Activated effector memory CD4-positive, alpha-beta T cell treated with anti-CD3 and anti-CD28 coated beads, Interleukin-2, amount 50 U/mL, for 16 hours (primary cell): ENCODE measurements at regions not wholly inside any gene's neighbourhood (a gene's known extent, or its start where the extent isn't known, plus 50 kb on each side); places are given as distances from the start of the nearest gene placed in this dataset.
A peak's percentile ranks its signal among the peaks of the same experiment; 100 is the strongest.

ENCODE experiments used
- DNase-seq: peaks from one replicate; pipeline ENCODE4 v3.0.0-alpha.2; 2020

DNA sequence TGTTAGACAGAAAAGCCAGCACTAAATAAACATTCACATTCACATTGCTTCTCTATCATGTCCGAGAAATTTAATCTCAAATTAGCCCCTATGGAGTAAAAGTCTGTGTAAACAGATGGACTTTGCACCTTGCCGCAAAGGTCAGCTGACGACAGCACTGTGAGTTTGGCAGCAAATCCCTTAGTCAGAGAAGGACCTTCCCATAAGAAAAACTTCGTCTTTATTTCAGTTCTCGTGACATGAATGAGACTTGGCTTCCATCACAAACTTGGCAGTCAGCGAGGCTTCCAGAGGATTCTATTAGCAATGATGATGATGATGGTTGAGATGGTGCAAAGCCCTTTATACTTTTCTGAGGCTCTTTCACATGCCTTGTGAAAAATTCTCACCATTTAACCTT is 133.7 kb upstream of the IFNGR1 start:
- no peak for DNase-seq

DNA sequence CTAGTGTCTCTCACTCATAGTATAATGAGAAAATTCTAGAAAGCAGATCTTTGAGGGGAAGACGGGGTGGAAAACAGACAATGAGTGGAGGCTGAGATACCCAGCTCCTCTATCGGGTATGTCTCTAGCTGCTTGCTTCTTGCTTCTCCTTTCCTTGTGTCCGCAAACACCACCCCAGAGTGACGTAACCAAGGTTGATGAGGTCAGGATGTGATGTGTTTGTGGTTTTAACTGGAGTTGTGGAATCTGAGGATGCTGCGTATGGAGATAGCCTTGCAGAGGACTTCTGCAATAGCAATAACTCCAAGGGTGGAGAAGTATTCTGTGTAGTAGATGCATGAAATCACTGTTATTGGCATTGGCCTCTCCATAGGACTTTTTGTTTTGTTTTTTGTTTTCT is 132.7 kb upstream of the IFNGR1 start:
- no peak for DNase-seq

DNA sequence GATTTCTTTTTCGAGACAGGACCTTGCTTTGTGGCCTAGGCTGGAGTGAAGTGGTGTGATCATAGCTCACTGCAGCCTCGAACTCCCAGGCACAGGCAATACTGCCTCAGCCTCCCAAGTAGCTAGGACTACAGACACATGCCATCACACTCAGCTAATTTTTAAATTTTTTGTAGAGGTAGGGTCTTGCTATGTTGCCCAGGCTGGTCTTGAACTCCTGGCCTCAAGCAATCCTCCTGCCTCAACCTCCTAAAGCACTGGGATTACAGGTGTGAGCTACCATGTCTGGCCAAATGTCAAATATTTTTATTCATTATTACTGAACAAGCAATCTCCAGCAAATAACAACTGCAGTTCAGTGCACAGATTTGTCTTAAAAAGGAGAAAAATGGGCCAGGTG is 131.7 kb upstream of the IFNGR1 start:
- no peak for DNase-seq

DNA sequence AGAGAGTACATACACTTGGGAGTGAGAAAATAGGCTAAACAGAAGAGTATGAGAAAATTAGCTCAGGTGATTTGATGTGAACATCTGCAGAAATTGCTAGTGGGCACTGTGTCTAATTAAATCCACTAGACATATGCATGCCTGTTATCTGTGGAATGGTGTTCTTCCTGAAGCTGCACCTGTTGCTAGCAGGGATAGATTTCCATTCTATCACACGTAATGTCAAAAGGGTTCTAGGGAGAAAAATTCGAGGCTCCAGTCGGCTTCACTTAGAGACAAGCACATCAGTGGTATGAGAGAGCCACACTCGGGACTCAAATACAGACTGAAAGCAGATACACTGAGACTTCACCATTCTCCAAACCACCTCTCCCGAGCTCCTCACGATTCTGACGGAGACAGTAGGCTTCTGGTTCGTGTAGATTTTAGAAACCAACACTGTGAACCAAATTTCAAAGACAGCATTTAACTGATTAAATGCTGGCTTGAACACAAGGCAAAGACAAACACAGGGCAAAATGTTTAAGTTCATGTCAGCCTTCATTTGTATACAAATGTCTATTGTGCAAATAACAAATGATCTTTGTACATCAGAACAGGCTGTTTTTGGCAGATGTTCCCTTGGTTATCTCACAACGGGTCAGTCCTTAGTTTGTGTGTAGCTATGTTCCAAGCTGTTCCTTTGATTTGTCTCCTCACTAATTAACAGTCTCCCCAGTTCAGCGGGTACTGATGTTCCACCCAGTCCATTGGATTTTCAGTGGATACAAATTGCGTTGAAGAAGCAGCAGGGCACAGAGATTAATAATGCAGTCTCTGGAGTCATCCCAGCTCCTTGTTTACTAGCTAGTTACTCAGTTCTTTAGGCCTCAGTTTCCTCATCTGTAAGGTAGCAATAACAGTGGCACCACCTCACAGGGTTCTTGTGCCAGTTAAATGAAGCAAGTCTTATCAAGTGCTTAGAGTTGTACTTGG is 131.0 kb upstream of the IFNGR1 start:
- no peak for DNase-seq

DNA sequence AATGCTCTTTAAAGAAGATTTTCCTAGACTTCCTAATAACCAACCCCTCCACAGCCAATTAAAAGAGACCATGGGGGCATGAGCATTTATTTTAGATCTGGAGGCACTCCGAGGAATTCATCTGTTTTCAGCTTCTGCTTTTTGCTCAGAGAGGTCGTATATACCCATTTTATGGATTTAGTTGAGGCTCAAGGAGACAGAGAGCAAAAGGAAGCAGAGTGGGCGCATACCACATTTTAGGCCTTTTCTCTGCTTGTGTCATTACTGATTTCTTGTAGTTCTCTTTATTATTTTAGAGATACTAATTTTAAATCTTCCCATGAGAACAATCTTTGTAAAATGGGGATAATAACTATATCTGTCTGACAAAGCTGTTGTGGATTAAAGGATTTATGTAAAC is 129.6 kb upstream of the IFNGR1 start:
- DNase-seq = no peak

DNA sequence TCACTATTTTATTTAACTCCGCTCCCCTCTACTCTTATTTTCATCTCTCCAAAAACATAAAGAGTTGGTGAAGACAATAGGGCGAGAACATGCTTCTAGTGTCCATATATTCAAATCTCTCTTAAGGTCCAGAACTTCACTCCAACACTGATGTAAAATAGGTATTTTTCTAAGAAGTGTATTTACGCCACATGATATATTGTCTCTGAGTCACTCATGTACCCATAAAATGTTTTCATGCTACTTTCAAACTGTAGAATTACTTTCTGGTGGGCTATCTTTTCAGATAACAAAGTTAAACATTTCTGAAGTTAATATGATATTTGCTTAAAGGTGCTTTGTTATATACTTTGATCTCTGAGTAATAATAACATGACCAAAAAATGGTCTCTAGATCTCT is 124.1 kb upstream of the IFNGR1 start:
- DNase-seq = no peak

DNA sequence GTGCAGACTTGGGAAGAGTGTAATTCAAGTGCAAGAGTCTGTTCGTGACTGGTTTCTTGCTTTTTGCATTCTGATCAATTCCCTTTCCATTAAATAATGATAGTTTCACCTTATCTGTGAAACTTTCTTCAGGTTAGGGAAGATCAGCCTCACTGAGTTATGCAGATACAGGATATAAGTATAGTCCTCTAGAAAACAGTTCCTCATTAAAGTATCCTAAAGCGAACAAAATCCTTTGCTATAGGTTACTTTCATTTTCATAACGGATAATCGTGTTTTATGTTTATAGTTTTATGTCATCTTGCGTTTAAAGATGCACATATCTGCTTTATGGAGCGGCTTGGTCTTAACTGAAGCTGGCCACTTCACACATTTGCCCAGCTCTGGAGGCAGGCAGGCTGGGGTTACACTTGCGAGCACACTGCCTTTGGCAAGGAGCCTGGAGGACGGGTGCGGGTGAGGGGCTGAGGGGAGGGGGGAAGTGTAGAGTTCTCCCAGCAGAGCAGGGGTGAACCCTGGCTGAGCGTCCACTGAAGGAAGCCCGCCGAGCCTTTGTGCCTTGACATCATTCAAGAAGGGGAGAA is 123.5 kb upstream of the IFNGR1 start:
- DNase-seq = no peak

DNA sequence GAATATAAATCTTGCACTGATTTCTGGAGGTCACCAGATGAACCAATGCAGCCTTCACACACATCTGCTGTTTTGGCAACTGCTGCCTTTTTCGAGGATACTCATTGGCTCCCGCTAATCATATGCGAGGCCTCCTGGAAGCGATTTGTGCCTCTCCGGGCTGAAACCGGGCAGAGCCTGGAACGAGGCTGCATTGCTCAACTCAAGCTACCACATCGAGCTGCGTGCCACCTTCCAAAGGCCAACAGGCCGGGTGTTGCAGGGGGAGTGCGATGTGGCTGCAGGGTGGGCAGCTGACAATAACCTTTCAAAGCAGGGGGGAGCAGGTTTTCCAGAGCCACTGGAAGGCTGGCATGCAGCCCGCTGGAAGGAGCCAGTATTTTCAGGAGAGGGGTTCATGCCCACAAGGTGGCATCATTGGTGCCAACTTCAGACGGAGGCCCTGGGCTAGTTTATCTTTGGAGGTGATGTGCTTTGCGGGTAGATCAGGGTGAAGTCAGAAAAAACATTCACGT is 122.6 kb upstream of the IFNGR1 start:
- peak; percentile 80 for DNase-seq

DNA sequence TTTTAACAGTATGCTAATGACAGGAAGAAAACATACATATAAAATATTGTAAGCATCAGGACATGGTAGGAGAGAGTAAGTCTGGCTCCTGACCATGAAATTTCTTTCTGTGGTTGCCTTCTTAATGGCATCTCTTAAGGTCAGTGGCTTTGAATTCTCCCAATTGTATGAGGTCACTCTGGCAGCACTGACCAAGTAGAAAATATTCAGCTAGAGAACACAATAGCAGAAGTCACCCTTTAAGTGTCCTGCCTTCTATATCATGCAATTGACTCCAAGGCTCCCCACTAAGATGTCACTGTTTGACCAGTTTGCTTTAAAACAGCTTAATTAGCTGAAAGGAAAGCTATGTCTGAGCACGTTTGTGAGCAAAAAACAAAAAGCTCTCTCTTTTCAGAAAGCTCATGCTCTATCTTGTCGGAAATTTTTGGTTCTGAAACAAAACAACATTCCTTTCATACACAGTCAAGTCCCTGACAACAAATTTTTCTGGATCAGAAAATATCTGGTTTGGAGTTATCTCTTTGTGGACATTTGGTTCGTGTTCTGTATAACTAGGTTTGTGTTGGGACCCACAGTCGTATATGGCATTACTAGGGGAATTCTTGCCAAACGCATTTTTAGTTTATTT is 120.9 kb upstream of the IFNGR1 start:
- no peak for DNase-seq

DNA sequence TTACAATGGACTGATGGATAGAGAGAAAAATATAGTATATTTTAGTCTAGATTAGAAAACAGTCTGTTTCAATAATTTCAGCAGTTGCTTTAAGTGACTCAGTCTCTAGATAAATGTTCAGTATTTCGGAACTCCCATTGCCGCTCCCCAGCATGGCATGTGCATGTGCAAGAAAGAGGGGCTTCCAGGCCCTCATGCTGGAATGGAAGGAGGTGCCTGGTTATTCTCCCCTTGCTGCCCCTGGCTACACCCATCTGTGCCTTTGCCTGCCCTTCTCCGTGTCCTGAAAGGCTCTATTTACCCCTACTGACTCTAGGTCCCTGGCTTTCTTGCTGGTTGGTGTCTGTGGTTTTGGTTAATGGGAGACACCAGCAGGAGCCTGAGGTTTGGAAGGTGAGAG is 115.7 kb upstream of the IFNGR1 start:
- DNase-seq = no peak

DNA sequence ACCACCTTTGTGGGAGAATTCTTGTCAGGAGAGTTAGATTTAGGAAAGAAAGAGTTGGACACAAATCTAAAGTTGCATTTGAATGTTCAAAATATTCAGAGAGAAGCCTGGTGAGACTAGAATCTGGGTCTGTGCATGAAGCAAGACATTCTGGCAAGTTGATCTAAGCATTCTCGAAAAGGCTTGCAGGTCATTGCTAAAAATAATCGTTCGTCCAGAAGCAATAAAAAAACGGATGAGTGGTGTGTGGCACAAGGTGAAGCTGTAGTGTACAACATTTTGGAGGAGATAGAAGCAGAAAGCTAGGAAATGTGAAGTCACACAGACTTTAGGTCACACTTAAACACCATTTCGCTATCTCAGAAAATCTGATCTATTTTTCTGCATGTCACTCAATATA is 114.9 kb upstream of the IFNGR1 start:
- DNase-seq = no peak

DNA sequence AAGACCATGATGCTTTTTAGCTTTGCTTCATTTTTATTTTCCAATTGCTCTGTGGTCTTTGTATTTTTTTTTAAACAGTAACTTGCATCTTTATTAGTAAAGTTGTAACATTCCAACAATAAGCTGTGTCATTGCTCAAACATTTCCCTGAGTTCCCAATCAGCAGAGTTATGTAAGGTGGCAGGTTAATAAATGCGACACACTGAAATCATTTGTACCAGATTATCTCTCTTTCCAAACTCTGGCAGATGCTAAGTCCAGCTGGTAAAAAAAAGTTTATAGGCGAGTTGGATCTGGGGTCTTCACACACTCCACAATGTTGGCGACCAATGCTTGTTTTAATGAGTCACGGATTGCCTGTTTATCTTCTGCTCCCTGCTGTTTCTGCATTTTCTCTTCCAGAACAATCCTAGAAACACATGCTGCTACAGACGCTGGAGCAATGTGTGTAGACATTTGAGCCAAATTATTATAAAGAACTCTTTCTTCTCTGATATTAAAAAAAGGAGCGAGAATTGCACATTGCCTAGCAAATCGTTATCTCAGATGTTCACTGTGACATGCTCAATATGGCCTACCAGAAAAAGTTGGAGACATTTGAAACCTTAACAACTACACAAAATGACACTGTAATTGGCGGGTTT is 113.6 kb upstream of the IFNGR1 start:
- no peak for DNase-seq

DNA sequence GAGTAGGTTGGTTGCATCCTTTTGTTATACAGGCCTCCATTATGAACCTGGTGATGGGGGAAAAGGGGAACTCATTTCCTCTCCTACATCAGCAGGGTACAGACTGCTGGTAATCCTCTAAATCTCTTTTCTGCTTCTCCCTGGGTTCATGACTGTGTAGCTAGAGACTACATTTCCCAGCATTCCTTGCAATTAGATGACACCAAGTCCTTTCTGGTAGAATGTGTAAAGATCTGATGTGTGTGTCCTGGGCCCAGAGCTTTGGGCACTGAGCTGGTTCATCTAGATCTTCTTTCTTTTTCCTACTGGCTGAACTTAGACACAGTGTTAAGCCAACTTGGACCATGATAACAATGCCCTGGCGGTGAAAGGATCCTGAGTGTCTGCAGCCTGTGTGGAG is 104.7 kb upstream of the IFNGR1 start:
- no peak for DNase-seq

DNA sequence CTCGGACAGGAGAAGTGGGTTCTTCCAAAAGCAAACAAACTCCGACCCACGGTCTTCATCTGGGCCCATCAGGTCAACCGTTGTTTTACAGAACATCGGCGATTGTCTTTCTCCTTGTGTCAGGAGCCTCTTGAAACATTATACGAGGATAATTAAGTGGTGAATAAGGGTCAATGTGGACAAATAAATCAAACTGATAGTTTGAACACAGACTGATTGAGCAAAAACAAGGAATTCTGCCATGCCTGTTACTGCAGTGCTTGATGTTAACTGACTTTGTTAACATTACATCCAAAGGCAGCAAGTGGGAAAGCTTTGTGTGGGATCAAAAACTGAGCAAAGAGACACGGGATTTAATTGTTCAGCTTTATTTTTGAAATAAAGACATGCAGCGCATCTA is 101.1 kb upstream of the IFNGR1 start:
- DNase-seq = no peak

DNA sequence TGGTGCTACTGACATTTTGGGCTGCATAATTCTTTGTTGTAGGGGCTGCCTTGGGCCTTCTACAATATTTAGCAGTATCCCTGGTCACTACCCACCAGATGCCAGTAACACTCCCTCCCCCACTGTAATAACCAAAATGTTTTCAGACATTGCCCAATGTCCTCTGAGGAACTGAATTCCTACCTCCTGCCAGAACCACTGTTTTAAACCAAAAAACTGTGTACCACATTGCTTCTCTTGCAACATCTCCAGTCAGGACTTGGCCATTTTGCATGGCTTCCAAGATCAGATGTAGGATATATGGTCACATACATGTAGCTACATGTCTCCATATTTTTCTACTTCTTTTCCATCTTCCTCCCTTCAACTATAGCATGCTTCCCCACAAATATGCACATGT is 97.4 kb upstream of the IFNGR1 start:
- no peak for DNase-seq

DNA sequence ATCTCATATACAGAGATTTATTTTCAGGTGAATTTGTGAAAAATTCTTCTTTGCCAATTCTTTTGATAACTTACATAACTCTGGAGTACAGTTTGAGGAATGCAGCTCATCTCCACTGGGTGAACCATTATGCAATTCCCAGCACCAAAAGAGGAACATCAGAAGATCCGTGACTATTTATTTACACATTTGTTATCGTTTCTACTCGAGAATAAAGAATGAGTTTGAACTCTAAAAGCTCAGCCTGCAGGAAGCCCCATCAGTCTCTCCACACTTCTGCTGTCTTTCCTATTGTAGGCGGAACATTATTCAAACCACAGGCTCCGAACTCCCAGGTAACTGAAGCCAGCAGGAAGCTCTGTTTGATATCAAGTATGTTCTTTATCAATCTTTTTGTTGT is 95.9 kb upstream of the IFNGR1 start:
- no peak for DNase-seq

DNA sequence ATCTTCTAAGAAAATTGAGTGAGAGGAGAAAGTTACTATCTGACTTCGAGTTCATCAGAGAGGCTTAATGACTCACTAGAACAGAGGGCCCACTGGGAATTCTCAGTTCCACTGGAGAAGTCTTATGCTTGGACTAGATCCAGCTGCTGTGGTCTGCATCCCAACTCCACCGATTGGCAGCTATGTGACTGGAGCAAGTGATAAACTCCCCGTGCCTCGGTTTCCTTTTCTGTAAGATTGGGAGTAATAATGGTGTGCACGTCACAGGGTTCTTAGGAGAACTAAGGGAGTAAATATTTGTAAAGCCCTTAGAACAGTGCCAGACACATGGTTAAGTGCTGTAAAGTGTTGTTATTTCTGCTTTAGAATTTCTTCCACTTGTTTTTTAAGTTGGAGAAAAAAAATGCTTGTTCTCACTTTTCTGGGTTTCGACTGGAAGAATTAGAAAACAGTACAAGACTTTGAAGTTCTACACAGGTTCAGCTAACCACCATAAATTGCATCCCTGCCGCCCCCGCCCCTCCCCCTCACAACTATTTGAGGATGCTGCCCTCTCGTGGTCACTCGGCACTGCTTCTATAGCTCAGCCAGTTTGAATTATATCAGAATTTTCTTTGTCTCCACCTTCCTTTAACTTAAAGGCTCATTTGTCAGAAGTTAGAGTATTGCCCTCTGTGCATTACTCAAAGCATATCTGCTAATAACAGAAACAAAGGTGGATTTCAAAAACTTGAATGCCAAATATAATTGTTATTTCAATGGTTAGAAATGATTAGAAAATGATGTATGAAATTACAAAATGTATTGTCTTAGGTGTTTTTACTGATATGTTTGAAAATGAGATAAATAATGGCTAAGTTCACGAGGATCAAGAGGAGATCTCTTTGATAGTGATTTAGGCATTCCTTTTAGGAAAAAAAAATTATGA is 95.0 kb upstream of the IFNGR1 start:
- peak; percentile 87 for DNase-seq

DNA sequence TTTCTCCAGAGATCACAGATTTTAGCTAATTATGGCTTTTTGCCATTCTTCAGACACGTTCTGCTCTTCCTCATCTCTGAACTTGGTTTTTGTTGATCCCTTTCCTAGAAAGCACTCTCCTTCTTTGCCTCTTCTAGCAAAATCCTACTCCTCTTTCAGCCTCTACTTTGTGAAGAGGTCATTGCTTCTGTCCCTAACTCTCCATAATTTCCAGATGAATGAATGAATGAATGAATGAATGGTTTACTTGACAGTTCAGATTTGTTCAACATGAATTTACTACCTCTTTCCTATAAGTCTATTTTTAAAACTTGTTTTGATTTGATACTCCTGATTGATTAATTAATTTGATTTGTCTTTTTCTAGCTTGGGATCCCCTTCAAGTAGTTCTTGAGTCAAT is 94.0 kb upstream of the IFNGR1 start:
- DNase-seq = no peak

DNA sequence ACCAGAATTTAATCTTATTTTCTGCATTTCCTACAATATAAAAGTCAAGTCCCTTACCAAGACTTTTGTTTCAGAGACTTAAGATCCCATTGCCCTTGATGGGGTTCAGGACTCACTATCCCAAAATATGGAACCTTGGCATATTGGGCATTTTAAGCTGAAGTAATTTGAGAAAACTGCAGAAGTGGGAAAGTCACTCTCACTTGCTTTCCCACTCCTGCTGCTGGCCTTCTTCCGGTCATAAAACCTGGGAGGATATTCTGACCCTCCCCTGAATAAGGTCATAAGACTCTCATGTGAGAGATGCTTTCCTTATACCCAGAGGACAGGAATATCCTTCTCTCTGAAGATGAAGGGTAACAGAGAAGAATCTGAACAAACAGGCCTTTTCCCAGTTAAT is 92.8 kb upstream of the IFNGR1 start:
- DNase-seq = no peak

DNA sequence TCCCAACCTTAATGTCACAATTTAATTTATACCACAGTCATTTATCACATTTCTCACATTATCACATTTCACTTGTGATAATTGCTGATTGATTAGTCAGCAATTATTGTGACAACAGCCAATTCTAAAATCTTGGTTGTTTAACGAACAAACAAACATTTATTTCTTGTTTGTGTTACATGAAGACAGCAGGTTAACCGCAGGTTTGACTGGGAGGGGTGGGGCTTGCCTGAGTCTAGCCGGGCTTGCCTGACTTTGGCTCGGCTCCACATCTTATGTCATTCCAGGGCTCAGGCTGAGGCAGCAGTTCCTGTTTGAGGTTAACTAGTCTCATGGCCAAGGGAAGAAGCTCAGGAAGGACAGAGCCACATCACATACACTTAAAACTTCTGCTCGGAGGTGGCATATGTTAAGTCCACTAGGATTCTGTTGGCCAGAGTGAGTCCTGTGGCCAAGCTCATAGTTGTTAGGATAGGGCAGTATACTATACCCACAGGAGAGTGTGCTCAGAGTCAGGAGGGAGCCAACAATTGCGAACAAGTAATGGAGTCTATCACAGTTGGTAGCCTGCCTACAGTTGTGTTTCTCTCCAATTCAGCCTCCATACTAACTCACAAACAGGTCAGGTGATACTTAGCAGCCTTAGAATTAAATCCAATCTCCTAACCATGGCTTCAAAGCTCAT is 90.0 kb upstream of the IFNGR1 start:
- no peak for DNase-seq

DNA sequence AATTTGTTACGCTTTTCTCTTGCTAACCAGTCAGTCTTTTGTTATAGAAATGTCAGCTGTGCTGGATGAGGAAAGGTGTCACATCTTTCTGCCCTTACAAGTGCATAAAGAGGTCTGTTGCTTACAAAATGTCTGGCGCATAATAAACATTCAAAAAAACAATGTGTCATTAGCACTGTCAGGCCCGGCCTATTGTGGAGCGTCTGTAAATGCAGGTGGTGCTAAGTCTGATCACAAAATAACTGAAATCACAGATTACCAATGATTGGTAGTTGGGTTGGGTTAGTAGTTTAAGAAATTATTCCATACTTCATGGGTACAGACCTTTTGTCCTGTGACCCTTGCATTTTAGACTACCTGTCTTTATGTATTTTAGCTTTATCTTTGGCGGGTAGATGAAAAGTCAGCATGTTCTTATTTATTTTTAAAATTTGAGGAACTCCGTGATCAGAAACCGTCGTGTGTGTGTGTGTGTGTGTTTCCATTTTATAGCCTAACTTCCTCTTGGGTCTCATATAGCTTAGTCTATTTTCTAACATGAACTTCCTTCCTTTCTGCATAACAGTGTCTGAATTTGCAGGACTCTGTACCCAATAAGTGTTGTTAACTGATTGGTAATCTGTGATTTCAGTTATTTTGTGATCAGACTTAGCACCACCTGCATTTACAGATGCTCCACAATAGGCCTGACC is 88.1 kb upstream of the IFNGR1 start:
- DNase-seq = no peak
